HEK293 (cell line): ENCODE measurements at regions not wholly inside any gene's neighbourhood (a gene's known extent, or its start where the extent isn't known, plus 50 kb on each side); places are given as distances from the start of the nearest gene placed in this dataset.

Experiments
- BCL11A ChIP-seq: fragments of 450-650 bp; formaldehyde crosslinking; IDR thresholded peaks from 2 replicates; pipeline ENCODE4 v1.5.1; 2016; ENCODE audit warnings: low read depth, missing biosample characterization, missing genetic modification characterization
- CTCF ChIP-seq: fragments of 450-650 bp; formaldehyde crosslinking; IDR thresholded peaks from 2 replicates; pipeline ENCODE4 v1.5.1; 2016; ENCODE audit warnings: missing biosample characterization, missing genetic modification characterization
- GFI1B ChIP-seq: fragments of 450-650 bp; formaldehyde crosslinking; IDR thresholded peaks from 2 replicates; pipeline ENCODE4 v1.5.1; 2016; ENCODE audit warnings: missing biosample characterization, missing genetic modification characterization
- REST ChIP-seq: fragments of 450-650 bp; formaldehyde crosslinking; IDR thresholded peaks from 2 replicates; pipeline ENCODE4 v1.5.1; 2016; ENCODE audit warnings: missing biosample characterization, missing genetic modification characterization
- ZNF132 ChIP-seq: fragments of 450-650 bp; formaldehyde crosslinking; IDR thresholded peaks from 2 replicates; pipeline ENCODE4 v1.5.1; 2017; ENCODE audit warnings: missing biosample characterization, missing genetic modification characterization, borderline replicate concordance
- ZNF133 ChIP-seq: fragments of 450-650 bp; formaldehyde crosslinking; IDR thresholded peaks from 2 replicates; pipeline ENCODE4 v1.5.1; 2016; ENCODE audit warnings: missing biosample characterization, missing genetic modification characterization
- ZNF148 ChIP-seq: fragments of 450-650 bp; formaldehyde crosslinking; IDR thresholded peaks from 2 replicates; pipeline ENCODE4 v1.5.0; 2017; ENCODE audit warnings: missing biosample characterization, missing genetic modification characterization, borderline replicate concordance
- ZNF354C ChIP-seq: fragments of 450-650 bp; formaldehyde crosslinking; IDR thresholded peaks from 2 replicates; pipeline ENCODE4 v1.5.1; 2016; ENCODE audit warnings: missing biosample characterization, missing genetic modification characterization, low read depth, borderline replicate concordance
- ZNF449 ChIP-seq: fragments of 450-650 bp; formaldehyde crosslinking; IDR thresholded peaks from 2 replicates; pipeline ENCODE4 v1.5.1; 2017; ENCODE audit warnings: missing biosample characterization, mild to moderate bottlenecking, missing genetic modification characterization, moderate library complexity
- ZNF654 ChIP-seq: fragments of 450-650 bp; formaldehyde crosslinking; IDR thresholded peaks from 2 replicates; pipeline ENCODE4 v1.5.1; 2016; ENCODE audit warnings: low read depth, missing biosample characterization, missing genetic modification characterization
- ZNF660 ChIP-seq: fragments of 450-650 bp; IDR thresholded peaks from 2 replicates; pipeline ENCODE4 v1.5.1; 2018; ENCODE audit warnings: missing biosample characterization, mild to moderate bottlenecking, missing genetic modification characterization
- ZNF785 ChIP-seq: fragments of 450-650 bp; formaldehyde crosslinking; IDR thresholded peaks from 2 replicates; pipeline ENCODE4 v1.5.1; 2016; ENCODE audit warnings: missing biosample characterization, missing genetic modification characterization

GRCh38 chr12:124658806-124659402 is 91.5 kb upstream of the NCOR2 start:
- TF ChIP-seq ZNF449 (tag by site-specific recombination) (no peak), CTCF (tag by site-specific recombination) (no peak), ZNF785 (tag by site-specific recombination) (no peak), ZNF133 (tag by site-specific recombination) (no peak), ZNF654 (tag by site-specific recombination) (no peak), REST (tag by site-specific recombination) (no peak), GFI1B (no peak), ZNF148 (tag by site-specific recombination) (no peak), ZNF354C (tag by site-specific recombination) (no peak), ZNF660 (no peak), BCL11A (tag by site-specific recombination) (no peak), ZNF132 (tag by site-specific recombination) (no peak)
